Heart right ventricle (tissue), 16 donors: ENCODE measurements at regions not wholly inside any gene's neighbourhood (a gene's known extent, or its start where the extent isn't known, plus 50 kb on each side); places are given as distances from the start of the nearest gene placed in this dataset.
"Not testable (repeated sequence)": the region's sequence is repeated elsewhere in the genome, so short reads cannot be mapped to it uniquely, and the experiment has no call there.

Experiments used
- ATAC-seq, 8 donors: fragments of 200-7000 bp; cut with Tn5 transposase; one replicate each; pipeline ENCODE4 v1.9.1; 2020; ENCODE audit warnings: mild to moderate bottlenecking in 8 of 8, moderate library complexity in 8 of 8, moderate number of reproducible peaks in 1 of 8
- DNase-seq, 2 donors: peaks; one replicate each; pipeline ENCODE4 v3.0.0-alpha.2; 2020
- H3K27ac ChIP-seq, 10 donors: fragments of 200-600 bp; sonication (generic) in 2 of 10; one replicate each; pipeline versions ENCODE4 v1.5.0 to v1.8.0; 2020 to 2022; ENCODE audit warnings: mild to moderate bottlenecking in 3 of 10
- H3K27me3 ChIP-seq, 7 donors: fragments of 200-600 bp; one replicate each; pipeline ENCODE4 v1.8.0; 2021 to 2022; ENCODE audit warnings: mild to moderate bottlenecking in 2 of 7
- H3K36me3 ChIP-seq, 9 donors: fragments of 200-600 bp; sonication (generic) in 1 of 9; one replicate each; pipeline versions ENCODE4 v1.5.0 to v1.8.0; 2020 to 2022; ENCODE audit warnings: mild to moderate bottlenecking in 2 of 9
- H3K4me1 ChIP-seq, 9 donors: fragments of 200-600 bp; sonication (generic) in 1 of 9; one replicate each; pipeline versions ENCODE4 v1.5.0 to v1.8.0; 2020 to 2022; ENCODE audit warnings: mild to moderate bottlenecking in 4 of 9
- H3K4me3 ChIP-seq, 10 donors: fragments of 200-600 bp; sonication (generic) in 2 of 10; one replicate each; pipeline versions ENCODE4 v1.5.0 to v1.8.0; 2020 to 2022; ENCODE audit warnings: mild to moderate bottlenecking in 7 of 10, moderate library complexity in 2 of 10
- H3K9me3 ChIP-seq, 11 donors: fragments of 200-600 bp in 10 of 11; sonication (generic) in 2 of 11; one replicate each; pipeline versions ENCODE4 v1.5.0 to v1.8.0; 2013 to 2022; ENCODE audit warnings: mild to moderate bottlenecking in 2 of 11, control low read depth in 1 of 11, moderate library complexity in 1 of 11
- WGBS, 2 donors: extraction: QIAGEN DNeasy Blood & Tissue Kit; methylation state at CpG; one replicate each; pipeline ENCODE4 v1.1.7; 2013; ENCODE audit warnings: inconsistent platforms in 1 of 2; 5-methylcytosine and 5-hydroxymethylcytosine counted together
- intact Hi-C, 10 donors: fragments of 100-400 bp; cut with DNase I; formaldehyde crosslinking; loops; one replicate each; pipeline versions ENCODE4 v1.11.1 to v1.14.2; 2022
- microRNA-seq, 2 donors: library from miRNA; unstranded; fragments of <30 nt; microRNA quantifications; one replicate each; pipeline ENCODE4 v1.2.0, GENCODE V29; 2021
- donor health status: Arrhythmogenic right ventricular cardiomyopathy.
- donor health status: ischemic (EF 13 %, LVEDD 7.1; RV severe dilation, severe dysfunction).
- donor health status: healthy with polysubstance abuse.
- donor health status: DM: no; HTN: yes; CAD: no.
- donor health status: DM: no; HTN: no; CAD: no.
- donor health status: ischemic (EF 25% LVEDD 6.9; RV normal size, moderate dysfunction).
- donor health status: ischemic (EF 25% LVEDD 5.7; RV mildly dilated, moderate dysfunction).
- donor health status: healthy.
- donor health status: DM: yes; HTN: yes; CAD: no.
- donor health status: Ischemic cardiomyopathy.
- donor health status: ischemic (EF 35%, LVEDD 5.7; RV mildly dilated, moderate dysfunction).
- donor health status: nonischemic (EF 11% LVEDD 7.7; RV severe dilation, severe dysfunction).
- donor health status: DM: yes; HTN: yes; CAD: no.
- donor health status: PGD.
- donor health status: ischemic (EF 29% LVEDD 5.4; RV normal size, mild dysfunction).
- donor health status: nonischemic (EF 23%, LVEDD 6.1; RV moderate dilation, normal function).

DNA sequence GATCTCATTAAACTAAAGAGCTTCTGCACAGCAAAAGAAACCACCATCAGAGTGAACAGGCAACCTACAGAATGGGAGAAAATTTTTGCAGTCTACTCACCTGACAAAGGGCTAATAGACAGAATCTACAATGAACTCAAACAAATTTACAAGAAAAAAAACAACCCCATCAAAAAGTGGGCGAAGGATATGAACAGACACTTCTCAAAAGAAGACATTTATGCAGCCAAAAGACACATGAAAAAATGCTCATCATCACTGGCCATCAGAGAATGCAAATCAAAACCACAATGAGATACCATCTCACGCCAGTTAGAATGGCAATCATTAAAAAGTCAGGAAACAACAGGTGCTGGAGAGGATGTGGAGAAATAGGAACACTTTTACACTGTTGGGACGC, 67.6 kb upstream of the PDPR start:
- H3K9me3 ChIP-seq, DNase-seq, H3K4me1 ChIP-seq, intact Hi-C loops, H3K27ac ChIP-seq, H3K27me3 ChIP-seq, H3K4me3 ChIP-seq, ATAC-seq: not testable (repeated sequence)
- H3K36me3 ChIP-seq, result peaks cover 0 to 11% (median 0%) of the 10 kb centered on the region in 9 donors
- WGBS, 2 donors, result 100% methylated on average over 1 of the region's 3 CpGs

DNA sequence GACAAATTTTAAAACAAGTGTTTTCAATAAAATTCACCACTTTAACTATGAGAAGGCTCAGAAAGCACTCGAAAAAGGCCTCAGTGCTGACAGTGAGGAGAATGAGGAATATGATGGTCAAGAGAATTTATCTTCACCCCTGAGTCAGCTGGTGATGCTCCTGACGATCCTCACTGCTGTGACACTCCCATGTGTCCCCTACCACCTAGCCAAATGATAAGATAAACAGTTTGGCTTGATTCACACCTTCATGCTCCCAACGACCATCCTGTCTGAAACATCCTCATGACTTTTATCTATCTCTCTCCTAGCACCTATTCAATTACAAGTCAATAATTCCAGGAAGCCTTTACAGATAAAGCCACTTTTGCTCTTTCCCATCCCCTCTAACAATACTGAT, 66.0 kb upstream of the PDPR start:
- H3K27ac ChIP-seq, H3K9me3 ChIP-seq, ATAC-seq, H3K36me3 ChIP-seq, intact Hi-C loops, H3K4me3 ChIP-seq, H3K27me3 ChIP-seq, H3K4me1 ChIP-seq, DNase-seq: not testable (repeated sequence)
- WGBS, 2 donors, result 41 to 54% methylated on average over 3 of the region's 3 CpGs

DNA sequence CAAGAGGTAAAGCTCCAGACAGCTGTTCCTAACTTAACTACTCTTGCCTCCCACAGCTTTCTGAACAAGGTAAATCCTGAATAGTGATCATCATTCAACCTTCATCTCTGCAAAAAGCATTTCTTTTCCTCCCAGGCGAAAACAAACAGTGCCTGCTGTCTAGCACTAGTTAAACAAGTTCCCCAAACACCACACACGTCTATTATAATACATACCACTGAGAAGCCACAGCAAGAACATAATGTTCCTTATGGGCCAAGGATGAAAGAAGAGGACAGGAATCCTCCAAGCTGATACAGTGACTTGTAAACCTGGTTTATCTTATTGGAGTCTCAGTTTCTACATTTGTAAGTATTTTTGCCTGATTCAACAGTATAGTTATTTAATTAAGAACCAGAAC, 56.1 kb upstream of the PDPR start:
- H3K9me3 ChIP-seq, H3K4me3 ChIP-seq, H3K4me1 ChIP-seq, H3K27ac ChIP-seq, H3K36me3 ChIP-seq, DNase-seq, intact Hi-C loops, H3K27me3 ChIP-seq: not testable (repeated sequence)
- WGBS, 2 donors, result 10% methylated on average over 1 of the region's 2 CpGs; no CpG with 5 or more reads in 1 of the 2 donors
- peak in 2 of 8 donors; percentile 47 to 59 for ATAC-seq

DNA sequence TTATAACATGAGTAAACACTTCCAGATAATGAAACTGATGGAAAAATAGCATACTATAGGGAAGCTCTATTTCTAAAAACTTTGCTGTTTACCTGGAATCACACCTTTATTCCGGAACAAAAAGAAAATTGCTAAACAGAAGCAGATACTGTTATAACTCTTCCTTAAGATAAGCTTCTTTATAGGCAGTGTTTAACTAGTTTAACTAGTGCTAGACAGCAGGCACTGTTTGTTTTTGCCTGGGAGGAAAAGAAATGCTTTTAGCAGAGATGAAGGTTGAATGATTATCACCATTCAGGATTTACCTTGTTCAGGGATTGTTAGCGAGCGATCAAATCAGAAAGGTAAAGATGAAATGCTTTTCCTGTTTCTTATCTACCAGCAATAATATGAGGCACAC, 54.7 kb upstream of the PDPR start:
- H3K4me1 ChIP-seq, H3K27me3 ChIP-seq, intact Hi-C loops, DNase-seq, H3K27ac ChIP-seq, H3K36me3 ChIP-seq, ATAC-seq, H3K9me3 ChIP-seq, H3K4me3 ChIP-seq: not testable (repeated sequence)
- WGBS, 2 donors, result 96% methylated on average over 3 of the region's 3 CpGs

DNA sequence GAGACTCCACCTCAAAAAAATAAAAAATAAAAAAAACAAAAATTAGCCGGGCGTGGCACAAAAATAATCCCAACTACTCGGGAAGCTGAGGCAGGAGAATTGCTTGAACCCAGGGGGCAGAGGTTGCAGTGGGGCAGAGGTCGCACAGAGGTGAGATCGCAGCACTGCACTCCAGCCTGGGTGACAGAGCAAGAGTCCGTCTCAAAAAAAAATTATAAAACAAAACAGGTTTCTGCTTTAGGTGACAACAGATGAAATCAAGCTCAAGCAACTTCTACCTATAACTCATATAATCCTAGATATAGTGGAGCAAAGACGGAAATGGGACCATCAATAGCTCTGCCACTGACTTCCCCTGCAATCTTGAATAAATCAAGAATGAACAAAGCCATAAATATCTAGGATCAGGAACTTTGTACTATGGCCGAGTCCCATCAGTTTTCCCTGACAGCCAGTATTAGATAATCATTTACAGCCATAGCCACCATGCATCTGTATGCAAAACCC, 53.6 kb upstream of the PDPR start:
- H3K27me3 ChIP-seq, H3K27ac ChIP-seq, intact Hi-C loops, ATAC-seq, H3K9me3 ChIP-seq, H3K36me3 ChIP-seq, H3K4me3 ChIP-seq, DNase-seq: not testable (repeated sequence)
- WGBS, 2 donors, result 88 to 92% methylated on average over 8 of the region's 8 CpGs
- peaks cover 0 to 13% (median 9%) of the 10 kb centered on the region in 9 donors for H3K4me1 ChIP-seq

DNA sequence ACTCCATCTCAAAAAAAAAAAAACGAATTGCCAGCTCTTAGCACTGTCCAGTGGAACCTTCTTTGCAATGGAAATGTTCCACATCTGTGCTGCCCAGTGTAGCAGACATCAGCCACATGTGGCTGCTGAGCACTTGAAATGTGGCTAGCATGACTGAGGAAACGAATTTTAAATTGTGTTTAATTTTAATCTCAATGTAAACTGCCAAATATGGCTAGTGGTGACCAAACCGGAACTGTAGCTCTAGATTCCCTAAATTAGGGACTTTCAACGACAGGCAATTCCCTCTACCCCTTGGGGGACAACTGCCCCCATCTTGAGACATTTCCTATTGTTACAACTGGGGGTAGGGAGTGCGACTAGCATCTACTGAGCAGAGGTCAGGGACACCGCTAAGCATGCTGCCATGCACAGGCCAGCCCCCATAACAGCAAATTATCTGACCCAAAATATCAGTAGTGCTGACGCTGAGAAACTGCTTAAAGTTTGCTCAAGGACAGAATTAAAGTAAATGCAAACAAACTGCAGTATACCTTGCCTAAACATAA, 52.4 kb upstream of the PDPR start:
- H3K9me3 ChIP-seq, intact Hi-C loops, H3K36me3 ChIP-seq, H3K4me3 ChIP-seq, DNase-seq, ATAC-seq, H3K27ac ChIP-seq, H3K27me3 ChIP-seq: not testable (repeated sequence)
- 80% methylated on average over 7 of the region's 7 CpGs for WGBS, 2 donors
- peaks cover 0 to 17% (median 9%) of the 10 kb centered on the region in 9 donors for H3K4me1 ChIP-seq

DNA sequence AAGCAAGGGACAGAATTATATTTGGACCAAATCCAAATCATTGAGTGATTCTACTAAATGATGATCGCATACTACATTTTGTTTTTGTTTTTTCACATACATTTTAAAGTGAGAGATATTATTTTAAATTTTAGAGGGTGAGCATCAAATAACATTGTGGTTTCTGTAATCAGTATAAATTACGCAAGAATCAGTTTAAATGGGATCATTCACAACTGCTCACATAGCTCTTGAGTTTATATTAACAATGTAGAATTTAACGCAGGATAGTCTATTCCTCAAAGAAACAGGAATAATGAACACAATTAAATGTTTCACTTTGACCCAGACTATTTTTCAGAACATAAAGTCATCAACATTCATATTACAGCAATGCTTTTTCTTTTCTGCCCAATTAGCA, 51.2 kb upstream of the PDPR start:
- WGBS, 2 donors, result 89 to 92% methylated on average over 3 of the region's 3 CpGs

More for the DNA sequence above, 51.2 kb upstream of the PDPR start:
- H3K27ac ChIP-seq, H3K4me3 ChIP-seq, H3K27me3 ChIP-seq, H3K36me3 ChIP-seq, ATAC-seq, intact Hi-C loops, DNase-seq, H3K9me3 ChIP-seq: not testable (repeated sequence)
- H3K4me1 ChIP-seq, result peaks cover 0 to 20% (median 9%) of the 10 kb centered on the region in 9 donors

Small RNA genes lying in the stretch of these regions (microRNA-seq; reads per million reads assigned to microRNA genes)
- 0 reads per million in 2 donors for gene MIR1972-2
